Prostate gland (tissue), 2 donors: ENCODE measurements at regions not wholly inside any gene's neighbourhood (a gene's known extent, or its start where the extent isn't known, plus 50 kb on each side); places are given as distances from the start of the nearest gene placed in this dataset.

Source experiments
- POLR2A ChIP-seq: fragments of 450-650 bp; IDR thresholded peaks from one replicate; pipeline ENCODE4 v1.6.1; 2016; ENCODE audit warnings: antibody characterized with exemption, mild to moderate bottlenecking
- TF ChIP-seq, protein P1 (sequence below), 4 experiments: fragments of 200-600 bp in 2 of 4; fragments of 450-650 bp in 2 of 4; sonication (generic) in 2 of 4; IDR thresholded peaks; 1 replicate in 3 of 4; 2 replicates in 1 of 4; pipeline ENCODE4 v1.5.1; 2016 to 2019; ENCODE audit warnings: antibody characterized with exemption in 4 of 4, mild to moderate bottlenecking in 2 of 4, moderate library complexity in 2 of 4

GRCh38 chr17:63029541-63029940 is 63.5 kb downstream of the TANC2 start:
- TF ChIP-seq, protein P1, sequence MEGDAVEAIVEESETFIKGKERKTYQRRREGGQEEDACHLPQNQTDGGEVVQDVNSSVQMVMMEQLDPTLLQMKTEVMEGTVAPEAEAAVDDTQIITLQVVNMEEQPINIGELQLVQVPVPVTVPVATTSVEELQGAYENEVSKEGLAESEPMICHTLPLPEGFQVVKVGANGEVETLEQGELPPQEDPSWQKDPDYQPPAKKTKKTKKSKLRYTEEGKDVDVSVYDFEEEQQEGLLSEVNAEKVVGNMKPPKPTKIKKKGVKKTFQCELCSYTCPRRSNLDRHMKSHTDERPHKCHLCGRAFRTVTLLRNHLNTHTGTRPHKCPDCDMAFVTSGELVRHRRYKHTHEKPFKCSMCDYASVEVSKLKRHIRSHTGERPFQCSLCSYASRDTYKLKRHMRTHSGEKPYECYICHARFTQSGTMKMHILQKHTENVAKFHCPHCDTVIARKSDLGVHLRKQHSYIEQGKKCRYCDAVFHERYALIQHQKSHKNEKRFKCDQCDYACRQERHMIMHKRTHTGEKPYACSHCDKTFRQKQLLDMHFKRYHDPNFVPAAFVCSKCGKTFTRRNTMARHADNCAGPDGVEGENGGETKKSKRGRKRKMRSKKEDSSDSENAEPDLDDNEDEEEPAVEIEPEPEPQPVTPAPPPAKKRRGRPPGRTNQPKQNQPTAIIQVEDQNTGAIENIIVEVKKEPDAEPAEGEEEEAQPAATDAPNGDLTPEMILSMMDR (IDR thresholded peaks at IDR 0.05) = no peak
- TF ChIP-seq POLR2A = no peak
